ENCODE measurements at regions not wholly inside any gene's neighbourhood (a gene's known extent, or its start where the extent isn't known, plus 50 kb on each side); places are given as distances from the start of the nearest gene placed in this dataset.

DNA sequence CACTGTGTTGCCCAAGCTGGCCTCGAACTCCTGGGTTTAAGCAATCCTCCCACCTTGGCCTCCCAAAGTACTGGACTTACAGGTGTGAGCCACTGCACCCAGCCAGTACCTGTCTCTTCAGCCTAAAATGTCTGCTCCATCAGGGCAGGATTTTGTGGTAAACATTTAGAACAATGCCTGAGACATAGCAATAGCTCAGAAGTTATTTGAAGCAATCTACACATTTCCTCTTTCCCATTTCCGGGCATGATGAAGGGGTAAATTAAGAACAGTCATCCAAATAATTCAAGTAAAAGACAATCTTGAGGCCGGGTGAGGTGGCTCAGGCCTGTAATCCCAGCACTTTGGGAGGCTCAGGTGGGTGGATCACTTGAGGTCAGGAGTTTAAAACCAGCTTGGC, 69.0 kb upstream of the ZNF217 start:
- Histone ChIP-seq H3K9me2 (replicated peaks; ENCODE audit: insufficient read depth, low read length) (no peaks in the 10 kb centered on the region), H3K9ac (ENCODE audit: low read length) (no peak overlapping the region), H3K9me3 (ENCODE audit: insufficient read depth, low read length) (no peaks in the 10 kb centered on the region), H3K27ac (ENCODE audit: low read depth, low read length) (no peak overlapping the region), H3K79me2 (ENCODE audit: insufficient read depth, low read length) (no peaks in the 10 kb centered on the region), H3F3A (ENCODE audit: insufficient read depth) (peaks cover 6% of the 10 kb centered on the region; the same call in 1 of the 2 replicates), H3K4me2 (ENCODE audit: low read depth, low read length, poor library complexity, severe bottlenecking) (no peak overlapping the region), H3K27me3 (ENCODE audit: low read length) (no peaks in the 10 kb centered on the region), H3K4me3 (ENCODE audit: insufficient read depth, low read length, poor library complexity, severe bottlenecking) (no peak overlapping the region), H2AFZ (ENCODE audit: low read depth, low read length, severe bottlenecking) (no peak overlapping the region), H4K20me1 (ENCODE audit: low read depth, low read length) (no peaks in the 10 kb centered on the region), H3K36me3 (ENCODE audit: low read length) (no peaks in the 10 kb centered on the region)
- TF ChIP-seq EZH2phosphoT487 (conservative IDR thresholded peaks at IDR 0.05; ENCODE audit: low read length) = no peak
- TF ChIP-seq, protein P1, sequence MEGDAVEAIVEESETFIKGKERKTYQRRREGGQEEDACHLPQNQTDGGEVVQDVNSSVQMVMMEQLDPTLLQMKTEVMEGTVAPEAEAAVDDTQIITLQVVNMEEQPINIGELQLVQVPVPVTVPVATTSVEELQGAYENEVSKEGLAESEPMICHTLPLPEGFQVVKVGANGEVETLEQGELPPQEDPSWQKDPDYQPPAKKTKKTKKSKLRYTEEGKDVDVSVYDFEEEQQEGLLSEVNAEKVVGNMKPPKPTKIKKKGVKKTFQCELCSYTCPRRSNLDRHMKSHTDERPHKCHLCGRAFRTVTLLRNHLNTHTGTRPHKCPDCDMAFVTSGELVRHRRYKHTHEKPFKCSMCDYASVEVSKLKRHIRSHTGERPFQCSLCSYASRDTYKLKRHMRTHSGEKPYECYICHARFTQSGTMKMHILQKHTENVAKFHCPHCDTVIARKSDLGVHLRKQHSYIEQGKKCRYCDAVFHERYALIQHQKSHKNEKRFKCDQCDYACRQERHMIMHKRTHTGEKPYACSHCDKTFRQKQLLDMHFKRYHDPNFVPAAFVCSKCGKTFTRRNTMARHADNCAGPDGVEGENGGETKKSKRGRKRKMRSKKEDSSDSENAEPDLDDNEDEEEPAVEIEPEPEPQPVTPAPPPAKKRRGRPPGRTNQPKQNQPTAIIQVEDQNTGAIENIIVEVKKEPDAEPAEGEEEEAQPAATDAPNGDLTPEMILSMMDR (IDR thresholded peaks at IDR 0.05; ENCODE audit: insufficient read depth, low read length, poor library complexity, severe bottlenecking) = no peak

DNA sequence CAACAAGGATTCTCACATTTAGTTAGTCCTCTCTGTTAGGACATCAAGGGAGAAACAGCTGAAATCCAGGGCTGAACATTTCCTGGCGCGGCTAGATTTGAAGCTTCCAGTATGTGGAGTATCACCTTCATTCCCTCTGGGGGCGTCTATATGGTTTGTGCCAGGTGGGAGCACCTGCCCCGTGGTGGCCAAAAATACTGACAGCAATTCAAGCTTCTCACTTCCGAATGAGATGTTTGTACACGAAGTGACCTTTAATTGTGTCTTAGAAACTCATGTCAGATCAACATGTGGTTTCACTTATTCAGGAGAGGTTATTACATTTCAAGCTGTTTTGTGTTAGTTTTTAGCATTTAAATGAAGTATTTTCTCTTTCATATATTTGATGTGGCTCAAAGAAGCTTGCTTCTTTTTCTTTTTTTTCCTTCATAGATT, 67.3 kb upstream of the ZNF217 start:
- peak overlapping the region; percentile 37 for H3K4me2 ChIP-seq (ENCODE audit: low read depth, low read length, poor library complexity, severe bottlenecking)

GRCh38 chr20:53660078-53660909, 66.7 kb upstream of the ZNF217 start:
- Histone ChIP-seq H3K9me2 (replicated peaks; ENCODE audit: insufficient read depth, low read length) (no peaks in the 10 kb centered on the region), H3K9me3 (ENCODE audit: insufficient read depth, low read length) (no peaks in the 10 kb centered on the region), H3K79me2 (ENCODE audit: insufficient read depth, low read length) (no peaks in the 10 kb centered on the region), H3K36me3 (ENCODE audit: low read length) (no peaks in the 10 kb centered on the region), H3K9ac (ENCODE audit: low read length) (peak overlapping the region; percentile 4; the same call in 1 of the 2 replicates), H2AFZ (ENCODE audit: low read depth, low read length, severe bottlenecking) (peak overlapping the region; percentile 21), H4K20me1 (ENCODE audit: low read depth, low read length) (no peaks in the 10 kb centered on the region), H3K4me2 (ENCODE audit: low read depth, low read length, poor library complexity, severe bottlenecking) (peak overlapping the region; percentile 37), H3K27ac (ENCODE audit: low read depth, low read length) (peak overlapping the region; percentile 40), H3K4me3 (ENCODE audit: insufficient read depth, low read length, poor library complexity, severe bottlenecking) (no peak overlapping the region), H3K27me3 (ENCODE audit: low read length) (no peaks in the 10 kb centered on the region), H3F3A (ENCODE audit: insufficient read depth) (peaks cover 17% of the 10 kb centered on the region; the same call in 1 of the 2 replicates)
- TF ChIP-seq EZH2phosphoT487 (conservative IDR thresholded peaks at IDR 0.05; ENCODE audit: low read length) = no peak
- TF ChIP-seq, protein P1 (IDR thresholded peaks at IDR 0.05; ENCODE audit: insufficient read depth, low read length, poor library complexity, severe bottlenecking) = no peak

More for the DNA sequence above, 67.3 kb upstream of the ZNF217 start:
- no peaks in the 10 kb centered on the region for H3K9me3 ChIP-seq (ENCODE audit: insufficient read depth, low read length)
- no peak overlapping the region for H3K4me3 ChIP-seq (ENCODE audit: insufficient read depth, low read length, poor library complexity, severe bottlenecking)
- no peaks in the 10 kb centered on the region for H3K9me2 ChIP-seq (replicated peaks; ENCODE audit: insufficient read depth, low read length)
- no peaks in the 10 kb centered on the region for H3K79me2 ChIP-seq (ENCODE audit: insufficient read depth, low read length)
- H3K27ac ChIP-seq (ENCODE audit: low read depth, low read length) = peak overlapping the region; percentile 40
- H4K20me1 ChIP-seq (ENCODE audit: low read depth, low read length) = no peaks in the 10 kb centered on the region
- peaks cover 13% of the 10 kb centered on the region; the same call in 1 of the 2 replicates for H3F3A ChIP-seq (ENCODE audit: insufficient read depth)
- H3K27me3 ChIP-seq (ENCODE audit: low read length) = no peaks in the 10 kb centered on the region
- H2AFZ ChIP-seq (ENCODE audit: low read depth, low read length, severe bottlenecking) = peak overlapping the region; percentile 21
- no peaks in the 10 kb centered on the region for H3K36me3 ChIP-seq (ENCODE audit: low read length)
- H3K9ac ChIP-seq (ENCODE audit: low read length) = 0 out of 2 replicates have a peak overlapping the region, but pooled peaks have one; percentile 4
- TF ChIP-seq EZH2phosphoT487 (conservative IDR thresholded peaks at IDR 0.05; ENCODE audit: low read length) = no peak
- TF ChIP-seq, protein P1 (IDR thresholded peaks at IDR 0.05; ENCODE audit: insufficient read depth, low read length, poor library complexity, severe bottlenecking) = no peak

Data from SU-DHL-6 (cell line).